HG03159 (cell line): ENCODE measurements at regions not wholly inside any gene's neighbourhood (a gene's known extent, or its start where the extent isn't known, plus 50 kb on each side); places are given as distances from the start of the nearest gene placed in this dataset.
A peak's percentile ranks its signal among the peaks of the same experiment; 100 is the strongest.

Source experiments
- ATAC-seq: cut with Tn5 transposase; IDR thresholded peaks from one replicate; pipeline ENCODE4 v1.9.1; 2021; ENCODE audit warnings: mild to moderate bottlenecking, moderate library complexity; ENCODE audit not compliant: unreplicated experiment

DNA sequence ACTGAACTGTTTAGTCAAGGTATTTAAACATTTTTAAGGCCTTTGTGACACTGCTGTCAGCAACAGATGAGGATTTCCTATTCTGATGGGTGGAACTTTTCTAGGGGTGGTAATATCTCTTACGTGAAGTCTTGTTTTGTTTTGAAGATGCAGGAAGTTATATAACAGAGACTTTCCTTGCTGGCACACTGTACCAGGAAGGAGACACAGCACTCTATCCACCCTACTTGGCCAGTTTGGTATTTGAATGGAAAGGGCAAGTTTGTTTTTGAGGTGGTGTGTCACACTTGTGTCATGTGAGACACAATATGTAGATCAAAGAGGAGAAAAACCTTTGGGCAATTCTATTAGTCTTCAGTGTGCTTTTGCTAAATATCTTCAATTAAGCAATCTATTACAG, 51.6 kb upstream of the SRP54 start:
- peak; percentile 22 for ATAC-seq

DNA sequence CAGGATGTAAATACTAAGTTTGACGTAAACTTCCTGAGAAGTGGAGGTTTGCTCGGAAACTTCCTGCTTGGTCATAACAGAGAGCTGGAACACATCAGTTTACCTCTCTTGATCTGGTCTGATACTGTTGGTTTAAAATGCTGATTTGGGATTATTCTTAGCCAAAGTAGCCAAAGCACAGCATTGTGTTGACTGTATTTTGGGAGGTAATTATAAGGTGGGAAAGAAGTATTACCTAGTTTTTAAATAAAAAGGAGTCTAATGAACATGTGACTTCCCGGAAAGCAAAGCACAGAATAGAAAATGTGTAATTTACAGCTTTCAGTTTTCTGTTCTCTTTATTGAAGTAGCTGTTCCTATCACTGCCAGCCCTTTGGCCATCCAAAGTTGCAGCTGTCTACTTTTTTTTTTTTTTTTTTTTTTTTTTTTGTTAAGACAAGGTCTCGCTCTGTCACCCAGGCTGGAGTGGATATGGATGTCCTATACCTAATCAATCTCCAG, 52.2 kb upstream of the SRP54 start:
- peak; percentile 72 for ATAC-seq

DNA sequence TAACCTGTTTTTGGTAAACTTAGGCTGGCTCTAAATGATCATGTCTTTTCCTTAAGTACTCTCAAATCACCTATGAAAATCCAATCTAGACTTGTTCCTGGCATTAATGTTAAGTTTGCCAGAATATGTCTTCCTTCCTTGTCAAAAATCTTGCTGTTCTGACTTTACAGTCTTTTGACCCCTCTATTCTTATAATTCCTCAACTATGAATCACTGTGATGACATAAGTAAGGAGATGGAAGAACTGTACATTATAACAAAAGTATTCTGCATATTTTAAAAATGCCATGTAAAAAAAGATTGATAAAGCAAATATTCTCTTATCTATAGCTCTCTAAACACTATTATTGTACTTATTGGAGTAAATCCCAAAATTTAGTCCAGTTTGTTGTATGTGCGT, 51.4 kb upstream of the BAZ1A start:
- ATAC-seq = no peak
